K562 (cell line): ENCODE measurements at regions not wholly inside any gene's neighbourhood (a gene's known extent, or its start where the extent isn't known, plus 50 kb on each side); places are given as distances from the start of the nearest gene placed in this dataset.

Experiments used
- ATAC-seq: fragments of 200-7000 bp; cut with Tn5 transposase; 3 replicates; pipeline ENCODE4 v1.9.1; 2020; ENCODE audit warnings: moderate library complexity
- BruUV-seq: library from RNA; stranded (reverse); fragments of 400-500 nt; replicated peaks from 2 replicates; lab custom pipeline; 2021; lab: Mats Ljungman, UMichigan
- CTCF ChIA-PET: fragments of 300-600 bp; formaldehyde crosslinking; extraction: SDS; loops from one replicate; lab custom pipeline; 2021; ENCODE audit warnings: low intra/inter-chr PET ratio; lab: Yijun Ruan, JAX
- POLR2A ChIA-PET: fragments of 300-600, 350-650 bp; sonication (Branson Sonifier 250); formaldehyde crosslinking; extraction: SDS; loops from one replicate; lab custom pipeline; 2021; ENCODE audit warnings: antibody characterized with exemption, inconsistent platforms; lab: Yijun Ruan, JAX
- DNase-seq, 4 experiments: peaks; one replicate each; pipeline versions ENCODE4 v3.0.0 to v3.0.0-alpha.2; 2011 to 2018; ENCODE audit warnings: low spot score in 3 of 4, mixed read lengths in 3 of 4; ENCODE audit errors: extremely low read depth in 1 of 4
- FAIRE-seq: peaks from 2 replicates; lab custom pipeline; 2011; peaks lifted over from hg19 to GRCh38; lab: Jason Lieb, UNC
- H2AFZ ChIP-seq: 2 replicates; pipeline ENCODE4 v1.6.0; 2011; ENCODE audit warnings: low read depth, low read length, control low read depth, inconsistent platforms
- H3K27ac ChIP-seq: fragments of 200-600 bp; 3 replicates; pipeline ENCODE4 v1.8.0; 2011; ENCODE audit warnings: low read depth, mild to moderate bottlenecking, control low read depth, inconsistent platforms, low read length, moderate library complexity, mixed read lengths; ENCODE audit errors: extremely low read depth
- H3K27me3 ChIP-seq, 2 experiments: fragments of 300-600 bp in 1 of 2; 2 replicates in 1 of 2; 3 replicates in 1 of 2; pipeline versions ENCODE4 v1.6.0 to v1.8.0; 2011; ENCODE audit warnings: inconsistent platforms in 2 of 2, low read length in 2 of 2, mild to moderate bottlenecking in 1 of 2, mixed read lengths in 1 of 2, moderate library complexity in 1 of 2; ENCODE audit not compliant: control insufficient read depth in 2 of 2, insufficient read depth in 2 of 2
- H3K36me3 ChIP-seq: fragments of 300-600 bp; 3 replicates; pipeline ENCODE4 v1.8.0; 2011; ENCODE audit warnings: mild to moderate bottlenecking, low read length, inconsistent platforms; ENCODE audit not compliant: control insufficient read depth, insufficient read depth
- H3K4me1 ChIP-seq, 2 experiments: fragments of 200-600 bp in 1 of 2; replicated peaks in 1 of 2; 2 replicates in 1 of 2; 3 replicates in 1 of 2; pipeline versions ENCODE4 v1.5.1 to v1.8.0; 2011; ENCODE audit warnings: inconsistent platforms in 2 of 2, low read length in 2 of 2, mild to moderate bottlenecking in 1 of 2, mixed read lengths in 1 of 2, moderate library complexity in 1 of 2; ENCODE audit not compliant: control insufficient read depth in 2 of 2, insufficient read depth in 2 of 2
- H3K4me2 ChIP-seq: 2 replicates; pipeline ENCODE4 v1.6.1; 2011; ENCODE audit warnings: low read length, control low read depth, inconsistent platforms, mixed read lengths; ENCODE audit not compliant: insufficient read depth
- H3K4me3 ChIP-seq: fragments of 200-600 bp; sonication (generic), shearing (Covaris generic); 2 replicates; pipeline ENCODE4 v1.5.1; 2016; ENCODE audit warnings: control low read depth, inconsistent platforms
- H3K79me2 ChIP-seq: fragments of 200-600 bp; 3 replicates; pipeline ENCODE4 v1.8.0; 2011; ENCODE audit warnings: low read length, inconsistent platforms; ENCODE audit not compliant: control insufficient read depth, insufficient read depth
- H3K9ac ChIP-seq, 2 experiments: 2 replicates each; pipeline versions ENCODE4 v1.6.0 to v1.6.1; 2011; ENCODE audit warnings: low read depth in 2 of 2, low read length in 2 of 2, control low read depth in 1 of 2, inconsistent platforms in 1 of 2, mild to moderate bottlenecking in 1 of 2, mixed read lengths in 1 of 2; ENCODE audit not compliant: insufficient read depth in 1 of 2
- H3K9me1 ChIP-seq: one replicate; pipeline ENCODE4 v1.6.0; 2011; ENCODE audit warnings: inconsistent platforms, mild to moderate bottlenecking, low read length, moderate library complexity; ENCODE audit not compliant: control insufficient read depth, insufficient read depth
- H3K9me3 ChIP-seq: replicated peaks from 2 replicates; pipeline ENCODE4 v1.5.1; 2011; ENCODE audit warnings: low read depth, low read length, inconsistent platforms; ENCODE audit not compliant: control insufficient read depth, insufficient read depth
- H4K20me1 ChIP-seq: replicated peaks from 2 replicates; pipeline ENCODE4 v1.6.1; 2011; ENCODE audit warnings: low read length, inconsistent platforms, mixed read lengths; ENCODE audit not compliant: control insufficient read depth, insufficient read depth
- CREM ChIP-seq: IDR thresholded peaks from 2 replicates; pipeline ENCODE4 v1.6.1; 2014; ENCODE audit warnings: antibody characterized with exemption, low read depth
- KDM5B ChIP-seq: fragments of 200-600 bp; sonication (generic); IDR thresholded peaks from 2 replicates; pipeline ENCODE4 v1.6.1; 2012; ENCODE audit warnings: low read depth, mild to moderate bottlenecking, moderate library complexity, low read length, control low read depth, inconsistent platforms; ENCODE audit not compliant: insufficient replicate concordance
- NFIX ChIP-seq: fragments of 250-450 bp; sonication (Bioruptor Pico); IDR thresholded peaks from 2 replicates; pipeline ENCODE4 v1.4.0; 2020; ENCODE audit warnings: low read depth, mild to moderate bottlenecking, moderate library complexity
- PATZ1 ChIP-seq: fragments of 250-450 bp; sonication (Bioruptor Pico); IDR thresholded peaks from 2 replicates; pipeline ENCODE4 v1.5.0; 2020; ENCODE audit warnings: mild to moderate bottlenecking, borderline replicate concordance
- POLR2B ChIP-seq: fragments of 450-650 bp; IDR thresholded peaks from 2 replicates; pipeline ENCODE4 v1.6.1; 2018; ENCODE audit warnings: low read depth; ENCODE audit not compliant: partially characterized antibody
- SLC30A9 ChIP-seq: fragments of 250-450 bp; sonication (Bioruptor Pico); IDR thresholded peaks from 2 replicates; pipeline ENCODE4 v1.8.0; 2022; ENCODE audit warnings: mild to moderate bottlenecking, moderate library complexity
- SMARCA5 ChIP-seq: fragments of 450-650 bp; IDR thresholded peaks from 2 replicates; pipeline ENCODE4 v1.6.1; 2016
- SOX6 ChIP-seq: fragments of 450-650 bp; IDR thresholded peaks from 2 replicates; pipeline ENCODE4 v1.6.1; 2014; ENCODE audit warnings: mild to moderate bottlenecking
- SRSF1 ChIP-seq: fragments of 200-400 bp; formaldehyde crosslinking; IDR thresholded peaks from 2 replicates; pipeline ENCODE4 v1.6.1; 2017; ENCODE audit warnings: mild to moderate bottlenecking, low read depth, low read length, moderate library complexity
- TAF7 ChIP-seq: fragments of 450-650 bp; IDR thresholded peaks from 2 replicates; pipeline ENCODE4 v1.6.1; 2016; ENCODE audit warnings: missing genetic modification characterization, missing compliant biosample characterization
- ZFPM2 ChIP-seq: fragments of 250-450 bp; sonication (Bioruptor Pico); IDR thresholded peaks from 2 replicates; pipeline ENCODE4 v1.5.1; 2022; ENCODE audit warnings: mild to moderate bottlenecking
- ZNF507 ChIP-seq: conservative IDR thresholded peaks from 2 replicates; pipeline ENCODE4 v1.6.1; 2017; ENCODE audit warnings: missing genetic modification characterization, missing compliant biosample characterization
- ZNF707 ChIP-seq: fragments of 250-450 bp; sonication (Bioruptor Pico); conservative IDR thresholded peaks from 2 replicates; pipeline ENCODE4 v1.8.0; 2022; ENCODE audit warnings: inconsistent platforms, mild to moderate bottlenecking, moderate library complexity
- WGBS: fragments of 100-300 bp; shearing (Covaris generic); methylation state at CpG from one replicate; pipeline ENCODE4 v1.1.6; 2016; ENCODE audit warnings: low coverage, mixed read lengths; ENCODE audit not compliant: insufficient coverage; ENCODE audit errors: missing lambda C conversion rate; 5-methylcytosine and 5-hydroxymethylcytosine counted together
- in situ Hi-C: fragments of 300-500 bp; cut with MboI; formaldehyde crosslinking; loops from 4 replicates; pipeline ENCODE4 v1.15.0; 2018; ENCODE audit warnings: inconsistent platforms, mixed read lengths
- intact Hi-C: fragments of 100-400 bp; cut with micrococcal nuclease; formaldehyde crosslinking; loops from 2 replicates; pipeline ENCODE4 v1.14.2; 2022
- TF ChIP-seq, protein P1 (sequence below), 2 experiments: fragments of 450-650 bp in 1 of 2; sonication (generic) in 1 of 2; formaldehyde crosslinking in 1 of 2; IDR thresholded peaks; 2 replicates each; pipeline versions ENCODE4 v1.7.1 to v1.9.0; 2016 to 2022; ENCODE audit warnings: inconsistent platforms in 1 of 2, mild to moderate bottlenecking in 1 of 2, missing genetic modification reagents in 1 of 2

- Histone ChIP-seq H3K4me1 (no peaks in the 10 kb centered on the region), H3K9me3 (no peaks in the 10 kb centered on the region), H3K27ac (no peak overlapping the region), H3K36me3 (no peaks in the 10 kb centered on the region), H2AFZ (no peak overlapping the region), H3K79me2 (no peaks in the 10 kb centered on the region), H4K20me1 (no peaks in the 10 kb centered on the region), H3K27me3 (no peaks in the 10 kb centered on the region), H3K4me3 (no peak overlapping the region), H3K4me2 (no peak overlapping the region), H3K9me1 (no peaks in the 10 kb centered on the region), H3K9ac (no peak overlapping the region)
- POLR2A ChIA-PET, result no interaction called here
- in situ Hi-C loops (no loop called here), intact Hi-C loops (no loop called here)
- CTCF ChIA-PET, result no interaction called here
- ATAC-seq, result no peak
- BruUV-seq, result no TSS peak
- FAIRE-seq, result no peak
- WGBS, result 3% methylated on average over 3 of the region's 3 CpGs
- no peak for DNase-seq
- no peak for TF ChIP-seq POLR2B
- TF ChIP-seq SMARCA5, result no peak
- TF ChIP-seq SOX6, result no peak
- TF ChIP-seq ZNF507 (tag), result no peak
- no peak for TF ChIP-seq KDM5B
- TF ChIP-seq ZFPM2, result no peak
- TF ChIP-seq SLC30A9 (CRISPR knock-in tag), result no peak
- no peak for TF ChIP-seq ZNF707 (CRISPR knock-in tag)
- TF ChIP-seq, protein P1, sequence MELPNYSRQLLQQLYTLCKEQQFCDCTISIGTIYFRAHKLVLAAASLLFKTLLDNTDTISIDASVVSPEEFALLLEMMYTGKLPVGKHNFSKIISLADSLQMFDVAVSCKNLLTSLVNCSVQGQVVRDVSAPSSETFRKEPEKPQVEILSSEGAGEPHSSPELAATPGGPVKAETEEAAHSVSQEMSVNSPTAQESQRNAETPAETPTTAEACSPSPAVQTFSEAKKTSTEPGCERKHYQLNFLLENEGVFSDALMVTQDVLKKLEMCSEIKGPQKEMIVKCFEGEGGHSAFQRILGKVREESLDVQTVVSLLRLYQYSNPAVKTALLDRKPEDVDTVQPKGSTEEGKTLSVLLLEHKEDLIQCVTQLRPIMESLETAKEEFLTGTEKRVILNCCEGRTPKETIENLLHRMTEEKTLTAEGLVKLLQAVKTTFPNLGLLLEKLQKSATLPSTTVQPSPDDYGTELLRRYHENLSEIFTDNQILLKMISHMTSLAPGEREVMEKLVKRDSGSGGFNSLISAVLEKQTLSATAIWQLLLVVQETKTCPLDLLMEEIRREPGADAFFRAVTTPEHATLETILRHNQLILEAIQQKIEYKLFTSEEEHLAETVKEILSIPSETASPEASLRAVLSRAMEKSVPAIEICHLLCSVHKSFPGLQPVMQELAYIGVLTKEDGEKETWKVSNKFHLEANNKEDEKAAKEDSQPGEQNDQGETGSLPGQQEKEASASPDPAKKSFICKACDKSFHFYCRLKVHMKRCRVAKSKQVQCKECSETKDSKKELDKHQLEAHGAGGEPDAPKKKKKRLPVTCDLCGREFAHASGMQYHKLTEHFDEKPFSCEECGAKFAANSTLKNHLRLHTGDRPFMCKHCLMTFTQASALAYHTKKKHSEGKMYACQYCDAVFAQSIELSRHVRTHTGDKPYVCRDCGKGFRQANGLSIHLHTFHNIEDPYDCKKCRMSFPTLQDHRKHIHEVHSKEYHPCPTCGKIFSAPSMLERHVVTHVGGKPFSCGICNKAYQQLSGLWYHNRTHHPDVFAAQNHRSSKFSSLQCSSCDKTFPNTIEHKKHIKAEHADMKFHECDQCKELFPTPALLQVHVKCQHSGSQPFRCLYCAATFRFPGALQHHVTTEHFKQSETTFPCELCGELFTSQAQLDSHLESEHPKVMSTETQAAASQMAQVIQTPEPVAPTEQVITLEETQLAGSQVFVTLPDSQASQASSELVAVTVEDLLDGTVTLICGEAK (IDR thresholded peaks at IDR 0.05), result no peak
- TF ChIP-seq, protein P1 (CRISPR knock-in tag; IDR thresholded peaks at IDR 0.05), result no peak
- no peak for TF ChIP-seq NFIX
- no peak for TF ChIP-seq CREM
- no peak for TF ChIP-seq TAF7 (tag)
- TF ChIP-seq PATZ1 (CRISPR knock-in tag), result no peak
- TF ChIP-seq SRSF1, result no peak
Measured at GRCh38 chr5:147073098-147073497, 161.7 kb upstream of the STK32A start.
